ENCODE measurements at regions not wholly inside any gene's neighbourhood (a gene's known extent, or its start where the extent isn't known, plus 50 kb on each side); places are given as distances from the start of the nearest gene placed in this dataset.

GRCh38 chr2:217090024-217090473 lies 230.2 kb upstream of the TNP1 start:
- no peak for TF ChIP-seq CTCF (conservative IDR thresholded peaks at IDR 0.05 in 1 of 2, IDR thresholded peaks at IDR 0.05 in 1 of 2; ENCODE audit: extremely low read depth in 1 of 2, insufficient read depth in 1 of 2, low read depth in 1 of 2, low read length in 2 of 2)
- TF ChIP-seq EZH2 (IDR thresholded peaks at IDR 0.05; ENCODE audit: borderline replicate concordance, low read length) = no peak
